Progenitor cell of endocrine pancreas (in vitro differentiated cells): ENCODE measurements at regions not wholly inside any gene's neighbourhood (a gene's known extent, or its start where the extent isn't known, plus 50 kb on each side); places are given as distances from the start of the nearest gene placed in this dataset.

Experiments used
- DNase-seq: peaks from one replicate; pipeline ENCODE4 v3.0.0; 2021; ENCODE audit warnings: low spot score; ENCODE audit not compliant: unreplicated experiment
- H3K27ac Mint-ChIP-seq: 2 replicates; pipeline ENCODE4 v1.8.0; 2021; ENCODE audit warnings: mild to moderate bottlenecking, moderate library complexity, mixed read lengths
- H3K27me3 Mint-ChIP-seq: 2 replicates; pipeline ENCODE4 v1.8.0; 2021; ENCODE audit warnings: mixed read lengths
- H3K36me3 Mint-ChIP-seq: 2 replicates; pipeline ENCODE4 v1.8.0; 2022; ENCODE audit warnings: mixed read lengths; ENCODE audit not compliant: insufficient read depth
- H3K4me1 Mint-ChIP-seq: 2 replicates; pipeline ENCODE4 v1.8.0; 2021; ENCODE audit warnings: low read depth, mixed read lengths
- H3K4me3 Mint-ChIP-seq: 2 replicates; pipeline ENCODE4 v1.8.0; 2021; ENCODE audit warnings: low read depth, mild to moderate bottlenecking, moderate library complexity, mixed read lengths
- H3K9me3 Mint-ChIP-seq: 2 replicates; pipeline ENCODE4 v1.8.0; 2021; ENCODE audit warnings: low read depth, mixed read lengths
- CTCF ChIP-seq: fragments of 200-600 bp; sonication (generic); IDR thresholded peaks from one replicate; pipeline ENCODE4 v1.5.0; 2021; ENCODE audit warnings: antibody characterized with exemption, mild to moderate bottlenecking; ENCODE audit not compliant: unreplicated experiment

- H3K27ac Mint-ChIP-seq = no peak overlapping the region
- H3K27me3 Mint-ChIP-seq = peaks cover 5% of the 10 kb centered on the region
- no peak for DNase-seq
- no peaks in the 10 kb centered on the region for H3K4me1 Mint-ChIP-seq
- TF ChIP-seq CTCF = no peak
- H3K4me3 Mint-ChIP-seq = no peak overlapping the region
- H3K9me3 Mint-ChIP-seq = no peaks in the 10 kb centered on the region
- H3K36me3 Mint-ChIP-seq = no peaks in the 10 kb centered on the region
Measured at GRCh38 chr2:58354230-58354629, 113.1 kb upstream of the FANCL start.

GRCh38 chr2:58350484-58350883, 109.4 kb upstream of the FANCL start:
- H3K36me3 Mint-ChIP-seq = no peaks in the 10 kb centered on the region
- peaks cover 5% of the 10 kb centered on the region for H3K27me3 Mint-ChIP-seq
- H3K4me1 Mint-ChIP-seq = no peaks in the 10 kb centered on the region
- DNase-seq = no peak
- H3K9me3 Mint-ChIP-seq = no peaks in the 10 kb centered on the region
- no peak for TF ChIP-seq CTCF
- no peak overlapping the region for H3K4me3 Mint-ChIP-seq
- H3K27ac Mint-ChIP-seq = no peak overlapping the region

GRCh38 chr2:58347810-58348209, 106.7 kb upstream of the FANCL start:
- H3K4me3 Mint-ChIP-seq = no peak overlapping the region

GRCh38 chr2:58341047-58341446, 99.9 kb upstream of the FANCL start:
- no peak for TF ChIP-seq CTCF
- Mint-ChIP-seq H3K27ac (no peak overlapping the region), H3K27me3 (no peaks in the 10 kb centered on the region), H3K4me3 (no peak overlapping the region), H3K36me3 (no peaks in the 10 kb centered on the region), H3K9me3 (peaks cover 8% of the 10 kb centered on the region), H3K4me1 (peaks cover 4% of the 10 kb centered on the region)
- DNase-seq = no peak

More at GRCh38 chr2:58347810-58348209, 106.7 kb upstream of the FANCL start:
- Mint-ChIP-seq H3K27ac (no peak overlapping the region), H3K36me3 (no peaks in the 10 kb centered on the region), H3K27me3 (no peaks in the 10 kb centered on the region), H3K9me3 (peaks cover 2% of the 10 kb centered on the region), H3K4me1 (peaks cover 4% of the 10 kb centered on the region)
- no peak for TF ChIP-seq CTCF
- no peak for DNase-seq

- Mint-ChIP-seq H3K27ac (peak overlapping the region; percentile 38), H3K9me3 (peaks cover 8% of the 10 kb centered on the region), H3K27me3 (no peaks in the 10 kb centered on the region), H3K4me1 (peaks cover 4% of the 10 kb centered on the region), H3K4me3 (no peak overlapping the region), H3K36me3 (no peaks in the 10 kb centered on the region)
- DNase-seq = no peak
- no peak for TF ChIP-seq CTCF
Measured at GRCh38 chr2:58339548-58340243, 98.6 kb upstream of the FANCL start.
